ENCODE measurements at regions not wholly inside any gene's neighbourhood (a gene's known extent, or its start where the extent isn't known, plus 50 kb on each side); places are given as distances from the start of the nearest gene placed in this dataset.

GRCh38 chr7:50204581-50204980 is 99.9 kb upstream of the IKZF1 start:
- TF ChIP-seq ELF3 (CRISPR knock-in tag; IDR thresholded peaks at IDR 0.05) (no peak), ZBTB14 (CRISPR knock-in tag; IDR thresholded peaks at IDR 0.05) (no peak), NR1H2 (CRISPR knock-in tag; IDR thresholded peaks at IDR 0.05; ENCODE audit: borderline replicate concordance, low read depth) (no peak), ATF1 (CRISPR knock-in tag; IDR thresholded peaks at IDR 0.05) (no peak), ZNF451 (CRISPR knock-in tag; IDR thresholded peaks at IDR 0.05) (no peak), RFX5 (IDR thresholded peaks at IDR 0.05; ENCODE audit: low read depth, low read length) (no peak), TARDBP (CRISPR knock-in tag; IDR thresholded peaks at IDR 0.05) (no peak)
- TF ChIP-seq, protein P1, sequence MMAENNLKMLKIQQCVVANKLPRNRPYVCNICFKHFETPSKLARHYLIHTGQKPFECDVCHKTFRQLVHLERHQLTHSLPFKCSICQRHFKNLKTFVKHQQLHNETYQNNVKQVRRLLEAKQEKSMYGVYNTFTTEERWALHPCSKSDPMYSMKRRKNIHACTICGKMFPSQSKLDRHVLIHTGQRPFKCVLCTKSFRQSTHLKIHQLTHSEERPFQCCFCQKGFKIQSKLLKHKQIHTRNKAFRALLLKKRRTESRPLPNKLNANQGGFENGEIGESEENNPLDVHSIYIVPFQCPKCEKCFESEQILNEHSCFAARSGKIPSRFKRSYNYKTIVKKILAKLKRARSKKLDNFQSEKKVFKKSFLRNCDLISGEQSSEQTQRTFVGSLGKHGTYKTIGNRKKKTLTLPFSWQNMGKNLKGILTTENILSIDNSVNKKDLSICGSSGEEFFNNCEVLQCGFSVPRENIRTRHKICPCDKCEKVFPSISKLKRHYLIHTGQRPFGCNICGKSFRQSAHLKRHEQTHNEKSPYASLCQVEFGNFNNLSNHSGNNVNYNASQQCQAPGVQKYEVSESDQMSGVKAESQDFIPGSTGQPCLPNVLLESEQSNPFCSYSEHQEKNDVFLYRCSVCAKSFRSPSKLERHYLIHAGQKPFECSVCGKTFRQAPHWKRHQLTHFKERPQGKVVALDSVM (CRISPR knock-in tag; IDR thresholded peaks at IDR 0.05): no peak
